SK-N-SH treated with all-trans-retinoic acid at 6 μM for 48 hours (cell line): ENCODE measurements at regions not wholly inside any gene's neighbourhood (a gene's known extent, or its start where the extent isn't known, plus 50 kb on each side); places are given as distances from the start of the nearest gene placed in this dataset.

ENCODE experiments used
- ATAC-seq: fragments of 200-7000 bp; cut with Tn5 transposase; 3 replicates; pipeline ENCODE4 v1.9.1; 2020; ENCODE audit warnings: mild to moderate bottlenecking, moderate library complexity
- ARNTL ChIP-seq: fragments of 450-650 bp; formaldehyde crosslinking; IDR thresholded peaks from 2 replicates; pipeline ENCODE4 v1.5.0; 2020; ENCODE audit warnings: low read depth, mild to moderate bottlenecking, moderate library complexity, borderline replicate concordance
- BACH2 ChIP-seq: fragments of 250-450 bp; sonication (Bioruptor Pico); IDR thresholded peaks from 2 replicates; pipeline ENCODE4 v1.9.0; 2021; ENCODE audit warnings: mild to moderate bottlenecking, borderline replicate concordance
- CREB5 ChIP-seq: fragments of 250-450 bp; sonication (Bioruptor Pico); IDR thresholded peaks from 2 replicates; pipeline ENCODE4 v1.5.1; 2020; ENCODE audit warnings: low read depth, mild to moderate bottlenecking, moderate library complexity
- CSRNP3 ChIP-seq: fragments of 250-450 bp; sonication (Bioruptor Pico); IDR thresholded peaks from 2 replicates; pipeline ENCODE4 v1.5.1; 2021; ENCODE audit warnings: mild to moderate bottlenecking, moderate library complexity
- ESRRG ChIP-seq: fragments of 250-450 bp; sonication (Bioruptor Pico); IDR thresholded peaks from 2 replicates; pipeline ENCODE4 v1.6.1; 2021; ENCODE audit warnings: mild to moderate bottlenecking
- GLIS3 ChIP-seq: fragments of 250-450 bp; sonication (Bioruptor Pico); IDR thresholded peaks from 2 replicates; pipeline ENCODE4 v1.5.0; 2020; ENCODE audit warnings: mild to moderate bottlenecking, moderate library complexity
- ISL1 ChIP-seq: fragments of 250-450 bp; sonication (Bioruptor Pico); IDR thresholded peaks from 2 replicates; pipeline ENCODE4 v2.1.2; 2022; ENCODE audit warnings: mild to moderate bottlenecking, moderate library complexity
- OSR1 ChIP-seq: fragments of 250-450 bp; sonication (Bioruptor Pico); IDR thresholded peaks from 2 replicates; pipeline ENCODE4 v1.8.0; 2022; ENCODE audit warnings: moderate library complexity, mild to moderate bottlenecking, inconsistent platforms
- PATZ1 ChIP-seq: fragments of 250-450 bp; sonication (Bioruptor Pico); IDR thresholded peaks from 2 replicates; pipeline ENCODE4 v1.8.0; 2020; ENCODE audit warnings: mild to moderate bottlenecking, moderate library complexity, borderline replicate concordance
- POU6F1 ChIP-seq: fragments of 250-450 bp; sonication (Bioruptor Pico); IDR thresholded peaks from 2 replicates; pipeline ENCODE4 v1.8.0; 2021; ENCODE audit warnings: low read depth, mild to moderate bottlenecking, moderate library complexity, borderline replicate concordance
- PPARA ChIP-seq: fragments of 250-450 bp; sonication (Bioruptor Pico); IDR thresholded peaks from 2 replicates; pipeline ENCODE4 v1.5.0; 2020; ENCODE audit warnings: mild to moderate bottlenecking, borderline replicate concordance
- SNAI2 ChIP-seq: fragments of 250-450 bp; sonication (Bioruptor Pico); IDR thresholded peaks from 2 replicates; pipeline ENCODE4 v1.5.0; 2020; ENCODE audit warnings: mild to moderate bottlenecking, moderate library complexity
- TCF4 ChIP-seq: fragments of 250-450 bp; sonication (Bioruptor Pico); IDR thresholded peaks from 2 replicates; pipeline ENCODE4 v1.8.0; 2021; ENCODE audit warnings: mild to moderate bottlenecking, moderate library complexity, borderline replicate concordance
- TOX ChIP-seq: fragments of 250-450 bp; sonication (Bioruptor Pico); IDR thresholded peaks from 2 replicates; pipeline ENCODE4 v1.8.0; 2021; ENCODE audit warnings: mild to moderate bottlenecking, moderate library complexity, borderline replicate concordance
- TSHZ2 ChIP-seq: fragments of 250-450 bp; sonication (Bioruptor Pico); IDR thresholded peaks from 2 replicates; pipeline ENCODE4 v1.5.0; 2020; ENCODE audit warnings: mild to moderate bottlenecking, moderate library complexity
- ZC3H10 ChIP-seq: fragments of 250-450 bp; sonication (Bioruptor Pico); IDR thresholded peaks from 2 replicates; pipeline ENCODE4 v1.5.1; 2021; ENCODE audit warnings: mild to moderate bottlenecking, moderate library complexity
- ZFP3 ChIP-seq: fragments of 250-450 bp; sonication (Bioruptor Pico); IDR thresholded peaks from 2 replicates; pipeline ENCODE4 v1.5.0; 2020; ENCODE audit warnings: mild to moderate bottlenecking, moderate library complexity
- ZFP30 ChIP-seq: fragments of 450-650 bp; formaldehyde crosslinking; IDR thresholded peaks from 2 replicates; pipeline ENCODE4 v1.5.0; 2022; ENCODE audit warnings: mild to moderate bottlenecking, moderate library complexity
- ZNF565 ChIP-seq: fragments of 450-650 bp; formaldehyde crosslinking; conservative IDR thresholded peaks from 2 replicates; pipeline ENCODE4 v1.5.0; 2020; ENCODE audit warnings: low read depth, mild to moderate bottlenecking, moderate library complexity
- ZNF8 ChIP-seq: fragments of 450-650 bp; formaldehyde crosslinking; IDR thresholded peaks from 2 replicates; pipeline ENCODE4 v1.5.0; 2020; ENCODE audit warnings: mild to moderate bottlenecking, moderate library complexity

GRCh38 chr2:13576406-13577036, 859.8 kb downstream of the TRIB2 start:
- no peak for ATAC-seq
- TF ChIP-seq GLIS3 (CRISPR knock-in tag): no peak
- no peak for TF ChIP-seq TOX (CRISPR knock-in tag)
- TF ChIP-seq POU6F1: no peak
- TF ChIP-seq CSRNP3: no peak
- no peak for TF ChIP-seq ESRRG (CRISPR knock-in tag)
- no peak for TF ChIP-seq ZNF565 (CRISPR knock-in tag)
- TF ChIP-seq BACH2 (CRISPR knock-in tag): no peak
- no peak for TF ChIP-seq ISL1
- no peak for TF ChIP-seq CREB5 (CRISPR knock-in tag)
- TF ChIP-seq ZC3H10 (CRISPR knock-in tag): no peak
- no peak for TF ChIP-seq ZFP30 (CRISPR knock-in tag)
- TF ChIP-seq PPARA (CRISPR knock-in tag): no peak
- TF ChIP-seq TCF4 (CRISPR knock-in tag): no peak

GRCh38 chr2:13578547-13578946, 861.8 kb downstream of the TRIB2 start:
- TF ChIP-seq ZFP3 (CRISPR knock-in tag) (no peak), TOX (CRISPR knock-in tag) (no peak), PPARA (CRISPR knock-in tag) (no peak), ISL1 (no peak), BACH2 (CRISPR knock-in tag) (no peak), CSRNP3 (no peak), TSHZ2 (no peak), OSR1 (CRISPR knock-in tag) (no peak), ARNTL (CRISPR knock-in tag) (no peak), ZNF8 (no peak), PATZ1 (no peak), SNAI2 (CRISPR knock-in tag) (no peak), TCF4 (CRISPR knock-in tag) (no peak)
- TF ChIP-seq, all 23 proteins: peak for 0
- no peak for ATAC-seq
